Panc1 (cell line): ENCODE measurements at regions not wholly inside any gene's neighbourhood (a gene's known extent, or its start where the extent isn't known, plus 50 kb on each side); places are given as distances from the start of the nearest gene placed in this dataset.

Experiments
- SIN3A ChIP-seq: IDR thresholded peaks from 2 replicates; pipeline ENCODE4 v1.6.1; 2012; ENCODE audit warnings: low read depth, mild to moderate bottlenecking, low read length, moderate library complexity, borderline replicate concordance; ENCODE audit not compliant: insufficient read depth
- TF ChIP-seq, protein P1 (sequence below): fragments of 450-650 bp; IDR thresholded peaks from 2 replicates; pipeline ENCODE4 v1.5.1; 2017; ENCODE audit warnings: mild to moderate bottlenecking
- TF ChIP-seq, protein P2 (sequence below), 2 experiments: IDR thresholded peaks; 2 replicates each; pipeline ENCODE4 v1.6.1; 2011 to 2012; ENCODE audit warnings: low read depth in 2 of 2, control low read depth in 1 of 2, low read length in 1 of 2, mild to moderate bottlenecking in 1 of 2, moderate library complexity in 1 of 2; ENCODE audit not compliant: insufficient read depth in 1 of 2

DNA sequence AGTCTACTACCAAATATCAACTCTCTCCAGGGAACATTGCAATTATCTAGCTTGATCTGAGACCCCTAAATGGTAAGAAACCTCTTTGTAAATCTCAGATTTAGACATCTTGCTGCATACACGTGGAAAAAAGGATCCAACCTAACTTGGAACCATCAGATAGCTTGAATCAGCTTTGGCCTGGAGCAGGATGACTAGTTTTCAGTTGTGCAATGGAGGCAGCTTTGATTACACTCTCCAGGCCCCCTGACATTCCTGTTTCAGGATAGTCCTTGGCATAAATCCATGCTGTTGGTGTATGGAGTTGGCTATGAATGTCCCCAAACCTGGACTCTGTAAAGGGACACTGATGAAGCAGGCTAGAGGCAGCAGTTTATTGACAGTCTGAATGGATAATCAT, 1061.9 kb upstream of the TENM3 start:
- TF ChIP-seq, protein P1, sequence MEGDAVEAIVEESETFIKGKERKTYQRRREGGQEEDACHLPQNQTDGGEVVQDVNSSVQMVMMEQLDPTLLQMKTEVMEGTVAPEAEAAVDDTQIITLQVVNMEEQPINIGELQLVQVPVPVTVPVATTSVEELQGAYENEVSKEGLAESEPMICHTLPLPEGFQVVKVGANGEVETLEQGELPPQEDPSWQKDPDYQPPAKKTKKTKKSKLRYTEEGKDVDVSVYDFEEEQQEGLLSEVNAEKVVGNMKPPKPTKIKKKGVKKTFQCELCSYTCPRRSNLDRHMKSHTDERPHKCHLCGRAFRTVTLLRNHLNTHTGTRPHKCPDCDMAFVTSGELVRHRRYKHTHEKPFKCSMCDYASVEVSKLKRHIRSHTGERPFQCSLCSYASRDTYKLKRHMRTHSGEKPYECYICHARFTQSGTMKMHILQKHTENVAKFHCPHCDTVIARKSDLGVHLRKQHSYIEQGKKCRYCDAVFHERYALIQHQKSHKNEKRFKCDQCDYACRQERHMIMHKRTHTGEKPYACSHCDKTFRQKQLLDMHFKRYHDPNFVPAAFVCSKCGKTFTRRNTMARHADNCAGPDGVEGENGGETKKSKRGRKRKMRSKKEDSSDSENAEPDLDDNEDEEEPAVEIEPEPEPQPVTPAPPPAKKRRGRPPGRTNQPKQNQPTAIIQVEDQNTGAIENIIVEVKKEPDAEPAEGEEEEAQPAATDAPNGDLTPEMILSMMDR: no peak
- TF ChIP-seq, protein P2, sequence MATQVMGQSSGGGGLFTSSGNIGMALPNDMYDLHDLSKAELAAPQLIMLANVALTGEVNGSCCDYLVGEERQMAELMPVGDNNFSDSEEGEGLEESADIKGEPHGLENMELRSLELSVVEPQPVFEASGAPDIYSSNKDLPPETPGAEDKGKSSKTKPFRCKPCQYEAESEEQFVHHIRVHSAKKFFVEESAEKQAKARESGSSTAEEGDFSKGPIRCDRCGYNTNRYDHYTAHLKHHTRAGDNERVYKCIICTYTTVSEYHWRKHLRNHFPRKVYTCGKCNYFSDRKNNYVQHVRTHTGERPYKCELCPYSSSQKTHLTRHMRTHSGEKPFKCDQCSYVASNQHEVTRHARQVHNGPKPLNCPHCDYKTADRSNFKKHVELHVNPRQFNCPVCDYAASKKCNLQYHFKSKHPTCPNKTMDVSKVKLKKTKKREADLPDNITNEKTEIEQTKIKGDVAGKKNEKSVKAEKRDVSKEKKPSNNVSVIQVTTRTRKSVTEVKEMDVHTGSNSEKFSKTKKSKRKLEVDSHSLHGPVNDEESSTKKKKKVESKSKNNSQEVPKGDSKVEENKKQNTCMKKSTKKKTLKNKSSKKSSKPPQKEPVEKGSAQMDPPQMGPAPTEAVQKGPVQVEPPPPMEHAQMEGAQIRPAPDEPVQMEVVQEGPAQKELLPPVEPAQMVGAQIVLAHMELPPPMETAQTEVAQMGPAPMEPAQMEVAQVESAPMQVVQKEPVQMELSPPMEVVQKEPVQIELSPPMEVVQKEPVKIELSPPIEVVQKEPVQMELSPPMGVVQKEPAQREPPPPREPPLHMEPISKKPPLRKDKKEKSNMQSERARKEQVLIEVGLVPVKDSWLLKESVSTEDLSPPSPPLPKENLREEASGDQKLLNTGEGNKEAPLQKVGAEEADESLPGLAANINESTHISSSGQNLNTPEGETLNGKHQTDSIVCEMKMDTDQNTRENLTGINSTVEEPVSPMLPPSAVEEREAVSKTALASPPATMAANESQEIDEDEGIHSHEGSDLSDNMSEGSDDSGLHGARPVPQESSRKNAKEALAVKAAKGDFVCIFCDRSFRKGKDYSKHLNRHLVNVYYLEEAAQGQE (IDR thresholded peaks at IDR 0.05; ENCODE audit: insufficient read depth in 1 of 2, low read depth in 2 of 2, low read length in 1 of 2): no peak
- no peak for TF ChIP-seq SIN3A
